Ishikawa (cell line): ENCODE measurements at regions not wholly inside any gene's neighbourhood (a gene's known extent, or its start where the extent isn't known, plus 50 kb on each side); places are given as distances from the start of the nearest gene placed in this dataset.

Experiments
- CEBPB ChIP-seq: IDR thresholded peaks from 2 replicates; pipeline ENCODE4 v1.6.1; 2012
- CREB1 ChIP-seq: IDR thresholded peaks from 2 replicates; pipeline ENCODE4 v1.6.1; 2012; ENCODE audit warnings: low read depth
- EGR1 ChIP-seq: IDR thresholded peaks from 2 replicates; pipeline ENCODE4 v1.6.1; 2012
- EP300 ChIP-seq: IDR thresholded peaks from 2 replicates; pipeline ENCODE4 v1.6.1; 2012; ENCODE audit warnings: borderline replicate concordance
- FOXM1 ChIP-seq: IDR thresholded peaks from 2 replicates; pipeline ENCODE4 v1.6.1; 2012; ENCODE audit warnings: low read depth, borderline replicate concordance
- MAX ChIP-seq: IDR thresholded peaks from 2 replicates; pipeline ENCODE4 v1.6.1; 2012
- NFIC ChIP-seq: IDR thresholded peaks from 2 replicates; pipeline ENCODE4 v1.6.1; 2012
- RAD21 ChIP-seq: IDR thresholded peaks from 2 replicates; pipeline ENCODE4 v1.6.1; 2012; ENCODE audit warnings: low read depth
- REST ChIP-seq: IDR thresholded peaks from 2 replicates; pipeline ENCODE4 v1.6.1; 2012; ENCODE audit warnings: low read depth, mild to moderate bottlenecking
- TAF1 ChIP-seq: IDR thresholded peaks from 2 replicates; pipeline ENCODE4 v1.6.1; 2012; ENCODE audit warnings: low read depth, mild to moderate bottlenecking
- TCF12 ChIP-seq: IDR thresholded peaks from 2 replicates; pipeline ENCODE4 v1.6.1; 2012; ENCODE audit warnings: low read depth
- TEAD4 ChIP-seq: IDR thresholded peaks from 2 replicates; pipeline ENCODE4 v1.6.1; 2012
- USF1 ChIP-seq: IDR thresholded peaks from 2 replicates; pipeline ENCODE4 v1.6.1; 2012
- YY1 ChIP-seq: IDR thresholded peaks from 2 replicates; pipeline ENCODE4 v1.6.1; 2012; ENCODE audit warnings: low read depth
- ZBTB7A ChIP-seq: IDR thresholded peaks from 2 replicates; pipeline ENCODE4 v1.6.1; 2012; ENCODE audit warnings: low read depth

- TF ChIP-seq ZBTB7A: no peak
- no peak for TF ChIP-seq RAD21
- no peak for TF ChIP-seq TCF12
- no peak for TF ChIP-seq REST
- no peak for TF ChIP-seq FOXM1
- no peak for TF ChIP-seq TEAD4
- no peak for TF ChIP-seq NFIC
- no peak for TF ChIP-seq CEBPB
- no peak for TF ChIP-seq EP300
- TF ChIP-seq YY1: no peak
- TF ChIP-seq EGR1: no peak
- no peak for TF ChIP-seq CREB1
- no peak for TF ChIP-seq USF1
- TF ChIP-seq TAF1: no peak
- TF ChIP-seq MAX: no peak
These were observed 83.6 kb upstream of the PIK3C3 start for GRCh38 chr18:41871229-41872000.

GRCh38 chr18:41870817-41871216 is 84.2 kb upstream of the PIK3C3 start:
- TF ChIP-seq CEBPB (no peak), YY1 (no peak), TEAD4 (no peak)

GRCh38 chr18:41870191-41870590 is 84.8 kb upstream of the PIK3C3 start:
- TF ChIP-seq MAX (no peak), CEBPB (no peak), TAF1 (no peak), YY1 (no peak), TEAD4 (no peak)

GRCh38 chr18:41864216-41864615 is 90.8 kb upstream of the PIK3C3 start:
- no peak for TF ChIP-seq ZBTB7A
- no peak for TF ChIP-seq CEBPB
- no peak for TF ChIP-seq MAX
- TF ChIP-seq EP300: no peak
- no peak for TF ChIP-seq CREB1
- TF ChIP-seq TEAD4: no peak

GRCh38 chr18:41862921-41863320 is 92.1 kb upstream of the PIK3C3 start:
- no peak for TF ChIP-seq FOXM1
- no peak for TF ChIP-seq TEAD4
- TF ChIP-seq YY1: no peak
- TF ChIP-seq ZBTB7A: no peak
- no peak for TF ChIP-seq TCF12
- TF ChIP-seq RAD21: no peak

- TF ChIP-seq NFIC (no peak), MAX (no peak), ZBTB7A (no peak)
These were observed 94.0 kb upstream of the PIK3C3 start for GRCh38 chr18:41860987-41861386.

- TF ChIP-seq TAF1 (no peak), TCF12 (no peak), RAD21 (no peak), CREB1 (no peak), USF1 (no peak)
These were observed 96.1 kb upstream of the PIK3C3 start for GRCh38 chr18:41858761-41859555.

GRCh38 chr18:41853280-41853679 is 101.8 kb upstream of the PIK3C3 start:
- no peak for TF ChIP-seq USF1
- no peak for TF ChIP-seq TEAD4
- no peak for TF ChIP-seq RAD21
- no peak for TF ChIP-seq CEBPB
- TF ChIP-seq TCF12: no peak
- TF ChIP-seq CREB1: no peak
- TF ChIP-seq MAX: no peak
- no peak for TF ChIP-seq NFIC
- no peak for TF ChIP-seq EGR1
